Cardiac muscle cell (in vitro differentiated cells and primary cell): ENCODE measurements at regions not wholly inside any gene's neighbourhood (a gene's known extent, or its start where the extent isn't known, plus 50 kb on each side); places are given as distances from the start of the nearest gene placed in this dataset.

Experiments
- DNase-seq, 2 donors: peaks; one replicate each; pipeline versions ENCODE4 v3.0.0 to v3.0.0-alpha.2; 2010 to 2017; ENCODE audit warnings: low read depth in 1 of 2, low spot score in 1 of 2
- H3K27ac ChIP-seq: fragments of 200-600 bp; sonication (generic); 2 replicates; pipeline ENCODE4 v1.5.1; 2016
- H3K27me3 ChIP-seq: fragments of 200-600 bp; sonication (generic); 2 replicates; pipeline ENCODE4 v1.6.0; 2016; ENCODE audit warnings: control low read depth
- H3K36me3 ChIP-seq: fragments of 200-600 bp; sonication (generic); 2 replicates; pipeline ENCODE4 v1.5.1; 2016; ENCODE audit warnings: control low read depth
- H3K4me1 ChIP-seq: fragments of 200-600 bp; sonication (generic); 2 replicates; pipeline ENCODE4 v1.8.1; 2017; ENCODE audit warnings: low read depth, mild to moderate bottlenecking, mixed run types
- H3K4me3 ChIP-seq: fragments of 200-600 bp; sonication (generic); 2 replicates; pipeline ENCODE4 v1.5.1; 2016; ENCODE audit warnings: mild to moderate bottlenecking
- H3K9me3 ChIP-seq: fragments of 200-600 bp; sonication (generic); 2 replicates; pipeline ENCODE4 v1.5.1; 2017; ENCODE audit warnings: low read depth, mild to moderate bottlenecking, control low read depth
- TF ChIP-seq, protein P1 (sequence below): IDR thresholded peaks from 2 replicates; pipeline ENCODE4 v1.5.1; 2012; ENCODE audit warnings: low read depth, mild to moderate bottlenecking, low read length

- TF ChIP-seq, protein P1, sequence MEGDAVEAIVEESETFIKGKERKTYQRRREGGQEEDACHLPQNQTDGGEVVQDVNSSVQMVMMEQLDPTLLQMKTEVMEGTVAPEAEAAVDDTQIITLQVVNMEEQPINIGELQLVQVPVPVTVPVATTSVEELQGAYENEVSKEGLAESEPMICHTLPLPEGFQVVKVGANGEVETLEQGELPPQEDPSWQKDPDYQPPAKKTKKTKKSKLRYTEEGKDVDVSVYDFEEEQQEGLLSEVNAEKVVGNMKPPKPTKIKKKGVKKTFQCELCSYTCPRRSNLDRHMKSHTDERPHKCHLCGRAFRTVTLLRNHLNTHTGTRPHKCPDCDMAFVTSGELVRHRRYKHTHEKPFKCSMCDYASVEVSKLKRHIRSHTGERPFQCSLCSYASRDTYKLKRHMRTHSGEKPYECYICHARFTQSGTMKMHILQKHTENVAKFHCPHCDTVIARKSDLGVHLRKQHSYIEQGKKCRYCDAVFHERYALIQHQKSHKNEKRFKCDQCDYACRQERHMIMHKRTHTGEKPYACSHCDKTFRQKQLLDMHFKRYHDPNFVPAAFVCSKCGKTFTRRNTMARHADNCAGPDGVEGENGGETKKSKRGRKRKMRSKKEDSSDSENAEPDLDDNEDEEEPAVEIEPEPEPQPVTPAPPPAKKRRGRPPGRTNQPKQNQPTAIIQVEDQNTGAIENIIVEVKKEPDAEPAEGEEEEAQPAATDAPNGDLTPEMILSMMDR: no peak
Measured at GRCh38 chr7:46990761-46991160, 591.1 kb downstream of the TNS3 start.

GRCh38 chr7:46989247-46989646 lies 592.7 kb downstream of the TNS3 start:
- peak in 1 of 2 donors; percentile 30 for DNase-seq
- Histone ChIP-seq H3K27me3 (no peaks in the 10 kb centered on the region), H3K36me3 (no peaks in the 10 kb centered on the region), H3K4me3 (no peak overlapping the region), H3K4me1 (peaks cover 3% of the 10 kb centered on the region), H3K27ac (no peak overlapping the region), H3K9me3 (no peaks in the 10 kb centered on the region)
- TF ChIP-seq, protein P1: no peak

More at GRCh38 chr7:46990761-46991160, 591.1 kb downstream of the TNS3 start:
- Histone ChIP-seq H3K27ac (no peak overlapping the region), H3K4me1 (peaks cover 3% of the 10 kb centered on the region), H3K36me3 (no peaks in the 10 kb centered on the region), H3K4me3 (no peak overlapping the region), H3K27me3 (no peaks in the 10 kb centered on the region), H3K9me3 (no peaks in the 10 kb centered on the region)
- peak in 1 of 2 donors; percentile 6 for DNase-seq

DNA sequence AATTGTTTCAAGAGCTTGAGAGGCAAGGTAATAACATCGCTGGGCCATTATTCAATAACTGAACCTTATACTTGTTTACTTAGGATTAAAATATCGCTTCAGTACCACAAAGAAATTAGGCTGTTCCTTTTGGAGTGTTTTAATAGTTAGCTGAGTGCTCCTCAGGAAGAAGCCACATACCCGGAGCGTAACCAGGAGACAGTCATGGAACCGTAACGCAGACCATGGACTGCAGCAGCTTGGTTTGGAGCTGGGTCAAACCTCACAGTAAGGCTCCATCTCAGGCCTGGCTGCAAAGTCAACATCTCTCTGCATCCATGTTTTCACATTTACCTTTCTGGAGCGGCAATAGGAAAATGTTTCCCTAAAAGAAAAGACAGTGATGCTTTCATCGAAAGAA lies 599.0 kb downstream of the TNS3 start:
- TF ChIP-seq, protein P1: no peak
- Histone ChIP-seq H3K9me3 (no peaks in the 10 kb centered on the region), H3K27ac (no peak overlapping the region), H3K36me3 (no peaks in the 10 kb centered on the region), H3K27me3 (no peaks in the 10 kb centered on the region), H3K4me3 (no peak overlapping the region), H3K4me1 (no peaks in the 10 kb centered on the region)
- DNase-seq: no peak

DNA sequence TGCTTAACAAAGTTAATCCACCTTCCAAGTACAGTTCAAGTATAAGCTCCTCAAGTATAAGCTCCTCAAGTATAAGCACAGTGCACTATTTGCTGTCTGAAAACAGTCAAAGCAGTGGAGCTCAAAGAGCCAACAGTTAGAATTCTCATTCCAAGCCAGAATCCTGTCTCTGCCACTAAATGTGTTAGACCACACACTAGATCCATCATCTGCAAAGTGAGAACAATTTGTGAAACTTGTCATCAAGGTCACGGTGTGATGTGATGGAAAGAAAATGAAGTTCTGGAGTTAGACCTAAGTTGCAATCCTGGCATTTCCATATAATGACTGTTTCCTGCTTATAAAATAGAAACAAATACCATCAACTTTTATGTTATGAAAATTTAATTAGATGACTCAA lies 602.5 kb downstream of the TNS3 start:
- peak in 1 of 2 donors; percentile 11 for DNase-seq
- TF ChIP-seq, protein P1: no peak
- Histone ChIP-seq H3K36me3 (no peaks in the 10 kb centered on the region), H3K27me3 (no peaks in the 10 kb centered on the region), H3K4me3 (no peak overlapping the region), H3K27ac (no peak overlapping the region), H3K9me3 (no peaks in the 10 kb centered on the region), H3K4me1 (no peaks in the 10 kb centered on the region)

DNA sequence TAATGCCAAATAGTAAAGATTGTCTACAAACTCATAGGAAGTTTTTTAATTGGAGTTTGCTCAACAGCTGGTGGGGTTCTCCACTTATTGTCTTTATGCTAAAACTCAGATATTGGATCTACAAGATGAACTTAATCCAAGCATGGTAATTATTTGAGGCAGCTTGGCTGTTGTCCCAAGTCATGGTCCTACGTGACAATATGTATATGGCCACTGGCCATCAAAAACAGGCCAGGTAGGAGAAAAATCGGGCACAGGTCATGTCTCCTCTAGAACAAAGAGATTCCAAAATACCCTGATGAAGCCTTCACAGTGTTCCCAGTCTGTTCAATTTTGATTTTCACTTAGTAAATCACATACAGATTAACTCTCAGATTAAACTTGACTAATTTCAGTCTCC lies 606.4 kb downstream of the TNS3 start:
- Histone ChIP-seq H3K27ac (no peak overlapping the region), H3K4me1 (no peaks in the 10 kb centered on the region), H3K36me3 (no peaks in the 10 kb centered on the region), H3K27me3 (no peaks in the 10 kb centered on the region), H3K4me3 (no peak overlapping the region), H3K9me3 (no peaks in the 10 kb centered on the region)
- DNase-seq: no peak
- TF ChIP-seq, protein P1: no peak

- no peaks in the 10 kb centered on the region for H3K9me3 ChIP-seq
- TF ChIP-seq, protein P1: no peak
Measured at GRCh38 chr7:46972205-46972604, 609.7 kb downstream of the TNS3 start.

More at GRCh38 chr7:46972205-46972604, 609.7 kb downstream of the TNS3 start:
- no peaks in the 10 kb centered on the region for H3K4me1 ChIP-seq
- no peak overlapping the region for H3K27ac ChIP-seq
- DNase-seq: peak in 1 of 2 donors; percentile 80
- H3K27me3 ChIP-seq: no peaks in the 10 kb centered on the region
- H3K36me3 ChIP-seq: no peaks in the 10 kb centered on the region
- H3K4me3 ChIP-seq: no peak overlapping the region
